DND-41 (cell line): ENCODE measurements at regions not wholly inside any gene's neighbourhood (a gene's known extent, or its start where the extent isn't known, plus 50 kb on each side); places are given as distances from the start of the nearest gene placed in this dataset.

Source experiments
- CTCF ChIP-seq: IDR thresholded peaks from 2 replicates; pipeline ENCODE4 v1.5.1; 2012; ENCODE audit warnings: borderline replicate concordance, low read length, moderate library complexity, mild to moderate bottlenecking; ENCODE audit not compliant: poor library complexity, severe bottlenecking; ENCODE audit errors: extremely low read depth
- EZH2 ChIP-seq: IDR thresholded peaks from 3 replicates; pipeline ENCODE4 v1.6.1; 2012; ENCODE audit warnings: borderline replicate concordance, low read depth, mild to moderate bottlenecking, moderate library complexity, low read length, inconsistent platforms; ENCODE audit not compliant: severe bottlenecking

GRCh38 chr3:177375316-177375715, 178.0 kb upstream of the TBL1XR1 start:
- TF ChIP-seq CTCF = no peak
- TF ChIP-seq EZH2 = no peak
